ENCODE measurements at regions not wholly inside any gene's neighbourhood (a gene's known extent, or its start where the extent isn't known, plus 50 kb on each side); places are given as distances from the start of the nearest gene placed in this dataset.
"Not testable (repeated sequence)": the region's sequence is repeated elsewhere in the genome, so short reads cannot be mapped to it uniquely, and the experiment has no call there.

GRCh38 chr5:17831279-17831678, 197.0 kb downstream of the TAF11L14 start:
- DNase-seq = no peak

GRCh38 chr5:17832949-17833745, 198.9 kb downstream of the TAF11L14 start:
- no peak for DNase-seq

DNA sequence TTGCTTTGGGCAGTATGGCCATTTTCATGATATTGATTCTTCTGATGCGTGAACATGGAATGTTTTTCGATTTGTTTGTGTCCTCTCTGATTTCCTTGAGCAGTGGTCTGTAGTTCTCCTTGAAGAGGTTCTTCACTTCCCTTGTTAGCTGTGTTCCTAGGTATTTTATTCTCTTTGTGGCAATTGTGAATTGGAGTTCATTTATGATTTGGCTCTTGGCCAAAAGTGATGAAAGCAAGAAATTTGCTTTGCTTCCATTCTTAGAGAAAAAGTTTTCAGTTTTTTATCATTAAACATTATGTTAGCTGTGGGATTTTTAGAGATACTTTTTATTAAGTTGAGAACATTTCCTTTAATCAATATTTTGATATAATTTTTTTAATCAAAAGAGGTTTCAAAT, 203.5 kb downstream of the TAF11L14 start:
- no peak for DNase-seq

- DNase-seq = no peak
These were observed 204.2 kb downstream of the TAF11L14 start for GRCh38 chr5:17838469-17838868.

- DNase-seq = no peak
These were observed 205.6 kb downstream of the TAF11L14 start for GRCh38 chr5:17839848-17840247.

GRCh38 chr5:17846496-17846895, 212.2 kb downstream of the TAF11L14 start:
- DNase-seq = no peak

DNA sequence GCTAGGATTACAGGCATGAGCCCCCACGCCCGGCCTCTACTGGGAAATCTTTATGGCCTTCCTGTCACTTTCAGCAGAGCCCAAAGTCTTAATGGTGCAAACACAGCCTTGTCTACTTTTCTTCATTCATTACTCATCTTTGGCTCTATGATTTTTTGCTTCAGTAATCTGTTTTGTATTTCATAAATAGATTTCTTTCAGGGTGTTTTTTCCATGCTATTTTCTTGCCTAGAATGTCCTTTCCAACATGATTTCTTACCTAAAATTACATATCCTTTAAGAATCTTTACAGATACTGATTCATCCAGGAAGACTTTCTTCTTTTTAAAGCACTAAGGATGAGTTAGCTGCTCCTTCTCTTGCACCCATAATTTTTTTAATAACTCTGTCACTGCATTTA, 213.0 kb downstream of the TAF11L14 start:
- no peak for DNase-seq

GRCh38 chr5:17852111-17852510, 217.9 kb downstream of the TAF11L14 start:
- no peak for DNase-seq

DNA sequence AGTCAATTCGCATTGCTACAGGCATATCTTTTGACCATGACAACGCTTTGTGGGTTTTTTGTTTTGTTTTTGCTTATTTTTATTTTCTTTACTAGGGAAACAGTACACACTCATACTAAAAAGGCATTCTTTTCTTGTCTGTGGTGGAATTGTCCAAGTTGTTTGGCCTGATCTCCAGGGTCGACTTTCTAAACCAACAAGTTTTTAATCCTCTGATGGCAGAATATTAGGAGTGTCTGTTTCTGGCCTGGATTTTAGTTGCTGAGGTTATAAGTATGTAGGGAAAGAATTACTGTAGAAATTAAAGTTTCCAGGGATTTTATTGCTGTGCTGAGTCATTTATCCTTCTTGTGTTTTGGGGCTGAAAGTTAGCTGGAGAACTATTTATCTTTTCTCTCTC, 218.5 kb downstream of the TAF11L14 start:
- no peak for DNase-seq

DNA sequence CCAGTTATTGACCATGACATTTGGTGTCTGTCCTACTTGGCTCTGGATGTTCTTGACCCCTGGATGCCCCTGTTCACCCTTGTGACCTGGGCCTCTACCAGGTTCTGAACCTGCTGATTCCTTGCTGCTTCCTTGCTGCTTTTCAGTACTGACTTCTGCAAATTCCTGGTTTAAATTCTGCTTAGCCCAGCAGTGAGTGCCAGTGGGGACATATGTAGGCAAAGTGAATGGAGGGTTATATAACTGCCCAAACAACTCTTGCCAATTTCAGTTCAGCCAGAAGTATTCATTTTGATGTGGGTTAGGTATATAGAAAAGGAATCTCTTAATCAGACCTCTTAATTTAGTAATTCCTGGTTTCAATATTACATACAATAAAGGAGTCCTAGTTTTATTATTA, 220.6 kb downstream of the TAF11L14 start:
- DNase-seq = no peak

- DNase-seq = no peak
These were observed 226.5 kb downstream of the TAF11L14 start for GRCh38 chr5:17860660-17861315.

GRCh38 chr5:17864903-17865302, 230.6 kb downstream of the TAF11L14 start:
- DNase-seq = not testable (repeated sequence)

GRCh38 chr5:17865966-17866365, 231.7 kb downstream of the TAF11L14 start:
- not testable (repeated sequence) for DNase-seq

- DNase-seq = no peak
These were observed 237.9 kb downstream of the TAF11L14 start for GRCh38 chr5:17872204-17872603.

DNA sequence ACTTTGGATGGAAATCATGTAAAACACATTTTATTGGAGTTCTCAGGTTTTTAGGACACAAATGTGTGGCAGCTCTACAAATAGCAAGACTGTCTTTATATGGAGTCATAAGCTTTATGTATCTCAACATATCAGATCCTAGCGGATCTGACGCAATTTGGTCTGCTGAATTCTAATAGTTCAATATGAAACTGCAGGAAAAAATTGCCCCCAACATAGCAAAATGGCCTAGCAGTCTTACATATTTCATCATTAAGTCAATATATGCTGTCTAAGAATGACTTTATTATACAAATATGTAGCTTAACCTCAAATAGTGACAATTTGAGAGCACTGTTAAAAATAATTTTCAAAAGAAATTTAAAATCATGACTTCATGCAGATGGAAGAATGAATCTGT, 244.3 kb downstream of the TAF11L14 start:
- DNase-seq = no peak

- DNase-seq = no peak
These were observed 245.0 kb downstream of the TAF11L14 start for GRCh38 chr5:17879276-17879675.

DNA sequence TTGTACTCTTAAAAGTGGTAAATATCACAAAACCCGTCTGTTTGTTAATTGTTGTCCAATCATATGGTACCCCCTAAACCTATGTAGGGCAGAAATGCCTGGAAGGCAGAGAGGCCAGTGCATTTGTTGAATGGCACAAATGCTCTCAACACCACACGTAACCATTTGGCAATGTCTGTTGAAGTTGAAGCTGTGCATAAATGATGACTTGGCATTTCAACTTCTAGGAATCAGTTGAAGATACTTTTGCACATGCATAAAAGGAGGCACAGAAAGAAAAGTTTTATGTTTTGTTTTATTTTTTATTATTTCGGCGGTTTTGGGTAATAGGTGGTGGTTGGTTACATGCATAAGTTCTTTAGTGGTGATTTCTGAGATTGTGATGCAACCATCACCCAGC, 246.6 kb downstream of the TAF11L14 start:
- no peak for DNase-seq

DNA sequence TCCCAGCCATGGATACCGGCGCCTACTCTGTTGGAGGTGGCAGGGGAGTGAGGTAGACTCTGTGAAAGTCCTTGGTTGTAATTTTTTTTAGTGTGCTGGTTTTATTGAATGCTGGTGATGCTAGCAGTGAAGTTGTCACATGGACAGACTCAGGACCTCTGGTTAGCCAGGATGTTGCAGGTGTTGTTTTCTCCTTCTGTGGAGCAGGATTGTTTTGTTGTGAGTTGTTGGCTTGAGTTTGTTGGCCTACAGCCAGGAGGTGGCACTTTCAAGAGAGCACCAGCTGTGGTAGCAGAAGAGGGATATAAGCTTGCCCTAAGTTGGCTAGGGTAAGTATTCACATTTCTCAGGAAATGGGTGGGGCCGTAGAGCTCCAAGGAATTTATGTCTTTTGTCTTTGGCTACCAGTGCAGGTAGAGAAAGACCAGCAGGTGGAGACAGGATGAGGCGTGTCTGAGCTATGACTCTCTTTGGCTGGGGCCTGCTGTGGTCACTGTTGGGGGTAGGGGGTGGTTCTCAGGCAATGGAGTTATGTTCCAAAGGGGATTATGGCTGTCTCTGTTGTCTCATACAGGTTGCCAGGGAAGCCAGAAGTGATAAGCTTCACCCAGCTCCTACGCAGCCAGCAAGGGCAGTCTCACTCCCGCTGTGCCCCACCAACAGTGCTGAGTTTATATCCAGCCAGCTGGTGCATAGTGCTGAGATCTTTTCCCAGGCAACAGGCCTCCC, 248.7 kb downstream of the TAF11L14 start:
- DNase-seq = no peak

GRCh38 chr5:17888155-17888554, 253.9 kb downstream of the TAF11L14 start:
- DNase-seq = no peak

DNA sequence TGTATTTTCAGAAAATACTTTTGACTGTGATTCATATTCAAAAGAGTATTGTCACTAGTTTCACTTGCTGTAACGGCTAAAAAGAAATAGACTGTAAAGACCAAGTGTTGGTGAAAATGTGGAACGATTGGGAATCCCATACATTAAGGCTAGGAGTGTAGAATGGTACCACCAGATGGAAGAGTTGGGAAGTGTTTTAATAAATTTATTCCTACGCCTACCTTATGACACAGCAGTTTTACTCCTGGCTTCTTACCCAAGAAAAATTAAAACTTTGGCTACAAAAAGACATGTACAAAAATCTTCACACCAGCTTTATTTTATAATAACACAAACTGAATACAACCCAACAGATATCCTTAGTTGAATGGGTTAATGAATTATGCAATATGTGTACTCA, 256.2 kb downstream of the TAF11L14 start:
- DNase-seq = no peak

DNA sequence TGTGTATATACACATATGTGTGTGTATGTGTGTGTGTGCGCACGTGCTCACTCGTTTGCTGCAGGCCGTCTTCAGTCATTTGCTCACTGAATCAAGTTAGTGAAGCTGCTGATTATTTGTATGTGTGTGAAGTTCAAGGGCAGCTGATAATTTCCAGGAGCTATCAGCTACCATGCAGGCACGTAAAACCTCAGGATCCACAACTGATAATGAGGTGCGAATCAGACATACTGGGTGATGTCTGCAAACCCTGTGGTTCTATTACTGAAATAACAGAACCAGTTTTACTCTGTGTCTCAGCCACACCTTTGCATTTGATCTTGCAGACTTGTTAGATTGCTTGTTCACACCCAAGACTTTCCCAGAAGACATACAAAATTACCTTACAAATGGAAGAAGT, 257.6 kb downstream of the TAF11L14 start:
- no peak for DNase-seq

- no peak for DNase-seq
These were observed 258.9 kb downstream of the TAF11L14 start for GRCh38 chr5:17893026-17893635.

- no peak for DNase-seq
These were observed 261.2 kb downstream of the TAF11L14 start for GRCh38 chr5:17895288-17896033.

All from stimulated activated CD4-positive, alpha-beta T cell treated with anti-CD3 and anti-CD28 coated beads, Interleukin-12 subunit alpha, Interleukin-12 subunit beta, amount 100 ng/mL, for 4 hours (primary cell).